ENCODE measurements at regions not wholly inside any gene's neighbourhood (a gene's known extent, or its start where the extent isn't known, plus 50 kb on each side); places are given as distances from the start of the nearest gene placed in this dataset.
A peak's percentile ranks its signal among the peaks of the same experiment; 100 is the strongest.

- WGBS (ENCODE audit: insufficient coverage, low coverage, missing lambda C conversion rate) = 0% methylated on average over 3 of the region's 3 CpGs
- Histone ChIP-seq H3K36me3 (ENCODE audit: control insufficient read depth, insufficient read depth, low read length) (no peaks in the 10 kb centered on the region), H3K9ac (ENCODE audit: insufficient read depth in 1 of 2, low read depth in 2 of 2, low read length in 2 of 2) (no peak overlapping the region), H3K9me1 (ENCODE audit: control insufficient read depth, insufficient read depth, low read length) (no peaks in the 10 kb centered on the region), H2AFZ (ENCODE audit: low read depth, low read length) (no peak overlapping the region), H3K9me3 (replicated peaks; ENCODE audit: control insufficient read depth, insufficient read depth, low read depth, low read length) (no peaks in the 10 kb centered on the region), H4K20me1 (replicated peaks; ENCODE audit: control insufficient read depth, insufficient read depth, low read length) (no peaks in the 10 kb centered on the region), H3K27ac (ENCODE audit: extremely low read depth, low read depth, low read length) (no peak overlapping the region), H3K4me1 (replicated peaks in 1 of 2; ENCODE audit: control insufficient read depth in 2 of 2, insufficient read depth in 2 of 2, low read length in 2 of 2) (no peaks in the 10 kb centered on the region), H3K27me3 (ENCODE audit: control insufficient read depth in 2 of 2, insufficient read depth in 2 of 2, low read length in 2 of 2) (no peaks in the 10 kb centered on the region; a peak in 1 of 5 replicates), H3K4me2 (ENCODE audit: insufficient read depth, low read length) (no peak overlapping the region), H3K4me3 (no peak overlapping the region), H3K79me2 (ENCODE audit: control insufficient read depth, insufficient read depth, low read length) (no peaks in the 10 kb centered on the region)
- in situ Hi-C loops (cut with MboI) = no loop called here
- 0 out of 3 replicates have a peak, but pooled peaks have one; percentile 42 for ATAC-seq
- TF ChIP-seq ZBTB26 (CRISPR knock-in tag; IDR thresholded peaks at IDR 0.05) (no peak), POLR2A (conservative IDR thresholded peaks at IDR 0.05) (no peak), RAD21 (CRISPR knock-in tag; conservative IDR thresholded peaks at IDR 0.05 in 1 of 2, IDR thresholded peaks at IDR 0.05 in 1 of 2) (peak in 1 of 2 experiments; percentile 18; a peak in 2 of 4 replicates), CTCF (IDR thresholded peaks at IDR 0.05 in 2 of 3, conservative IDR thresholded peaks at IDR 0.05 in 1 of 3; ENCODE audit: insufficient read depth in 2 of 3, low read depth in 1 of 3, low read length in 3 of 3) (peak in 2 of 3 experiments; percentile 6 to 24; a peak in 2 of 6 replicates)
- no TSS peak for BruUV-seq (replicated peaks)
- ChIA-PET POLR2A (no interaction called here), CTCF (ENCODE audit: low intra/inter-chr PET ratio) (no interaction called here)
- DNase-seq (ENCODE audit: extremely low read depth in 1 of 4, low spot score in 3 of 4) = peak in 1 of 4 experiments; percentile 6
- no peak for FAIRE-seq
- intact Hi-C loops (cut with micrococcal nuclease) = no loop called here
Observed at GRCh38 chr2:133955169-133955568, 298.7 kb upstream of the MGAT5 start.
